WTC11 (cell line): ENCODE measurements at regions not wholly inside any gene's neighbourhood (a gene's known extent, or its start where the extent isn't known, plus 50 kb on each side); places are given as distances from the start of the nearest gene placed in this dataset.

Source experiments
- ATAC-seq: fragments of 200-7000 bp; cut with Tn5 transposase; 2 replicates; pipeline ENCODE4 v1.10.0; 2021; ENCODE audit warnings: mild to moderate bottlenecking, moderate library complexity
- CTCF ChIA-PET: fragments of 300-600 bp; sonication (Branson Sonifier 250); formaldehyde crosslinking; loops from one replicate; lab custom pipeline; 2021; ENCODE audit warnings: antibody characterized with exemption; lab: Charles Lee
- POLR2A ChIA-PET: fragments of 350-600 bp; sonication (Branson Sonifier 250); formaldehyde crosslinking; loops from one replicate; lab custom pipeline; 2021; ENCODE audit warnings: antibody characterized with exemption; lab: Charles Lee
- DNase-seq: peaks from one replicate; pipeline ENCODE4 v3.0.0; 2021; ENCODE audit warnings: low spot score
- H3K27ac Mint-ChIP-seq: 2 replicates; pipeline ENCODE4 v1.8.0; 2021; ENCODE audit warnings: mixed read lengths
- H3K27me3 Mint-ChIP-seq: 2 replicates; pipeline ENCODE4 v1.8.0; 2021; ENCODE audit warnings: low read depth, mild to moderate bottlenecking, moderate library complexity, mixed read lengths
- H3K36me3 Mint-ChIP-seq: 2 replicates; pipeline ENCODE4 v1.8.0; 2021; ENCODE audit warnings: mixed read lengths
- H3K4me1 Mint-ChIP-seq: 2 replicates; pipeline ENCODE4 v1.8.0; 2022; ENCODE audit warnings: mixed read lengths
- H3K4me3 Mint-ChIP-seq: 2 replicates; pipeline ENCODE4 v1.8.0; 2021; ENCODE audit warnings: mild to moderate bottlenecking, moderate library complexity, mixed read lengths
- H3K9me3 Mint-ChIP-seq: 2 replicates; pipeline ENCODE4 v1.8.0; 2021; ENCODE audit warnings: mixed read lengths
- CREM ChIP-seq: sonication (generic); formaldehyde crosslinking; IDR thresholded peaks from 2 replicates; pipeline ENCODE4 v1.8.1; 2022; ENCODE audit warnings: mild to moderate bottlenecking, missing genetic modification reagents, moderate library complexity
- FOXP4 ChIP-seq: sonication (generic); formaldehyde crosslinking; IDR thresholded peaks from 2 replicates; pipeline ENCODE4 v1.8.0; 2022; ENCODE audit warnings: mild to moderate bottlenecking, missing genetic modification reagents
- GRHL2 ChIP-seq: fragments of 250-450 bp; sonication (Bioruptor Pico); IDR thresholded peaks from 2 replicates; pipeline ENCODE4 v1.8.0; 2022; ENCODE audit warnings: mild to moderate bottlenecking, moderate library complexity; ENCODE audit not compliant: insufficient replicate concordance, severe bottlenecking
- MYBL2 ChIP-seq: sonication (generic); formaldehyde crosslinking; IDR thresholded peaks from 2 replicates; pipeline ENCODE4 v1.8.1; 2023; ENCODE audit warnings: mild to moderate bottlenecking, moderate library complexity, missing genetic modification reagents
- NFYB ChIP-seq: sonication (generic); formaldehyde crosslinking; conservative IDR thresholded peaks from 2 replicates; pipeline ENCODE4 v1.8.0; 2022; ENCODE audit warnings: low read depth, missing genetic modification reagents
- NR1H2 ChIP-seq: sonication (generic); formaldehyde crosslinking; IDR thresholded peaks from 2 replicates; pipeline ENCODE4 v1.9.0; 2021; ENCODE audit warnings: mild to moderate bottlenecking, moderate library complexity, missing genetic modification reagents
- NR3C1 ChIP-seq: sonication (generic); formaldehyde crosslinking; conservative IDR thresholded peaks from 2 replicates; pipeline ENCODE4 v1.8.1; 2023; ENCODE audit warnings: low read depth, mild to moderate bottlenecking, missing genetic modification reagents
- RORB ChIP-seq: fragments of 250-450 bp; sonication (Bioruptor Pico); IDR thresholded peaks from 2 replicates; pipeline ENCODE4 v1.9.0; 2021; ENCODE audit warnings: mild to moderate bottlenecking
- SMAD4 ChIP-seq: sonication (generic); formaldehyde crosslinking; IDR thresholded peaks from 2 replicates; pipeline ENCODE4 v1.8.0; 2022; ENCODE audit warnings: mild to moderate bottlenecking, missing genetic modification reagents
- STAT6 ChIP-seq: sonication (generic); formaldehyde crosslinking; conservative IDR thresholded peaks from 2 replicates; pipeline ENCODE4 v1.8.1; 2023; ENCODE audit warnings: mild to moderate bottlenecking, low read depth, missing genetic modification reagents, moderate library complexity
- USF1 ChIP-seq: sonication (generic); formaldehyde crosslinking; IDR thresholded peaks from 2 replicates; pipeline ENCODE4 v1.8.0; 2022; ENCODE audit warnings: mild to moderate bottlenecking, missing genetic modification reagents
- ZNF263 ChIP-seq: sonication (generic); formaldehyde crosslinking; IDR thresholded peaks from 2 replicates; pipeline ENCODE4 v1.8.1; 2022; ENCODE audit warnings: low read depth, mild to moderate bottlenecking, moderate library complexity, missing genetic modification reagents
- ZNF281 ChIP-seq: sonication (generic); formaldehyde crosslinking; IDR thresholded peaks from 2 replicates; pipeline ENCODE4 v1.8.0; 2023; ENCODE audit warnings: mild to moderate bottlenecking, missing genetic modification reagents
- ZNF532 ChIP-seq: fragments of 250-450 bp; sonication (Bioruptor Pico); IDR thresholded peaks from 2 replicates; pipeline ENCODE4 v1.9.0; 2021; ENCODE audit warnings: mild to moderate bottlenecking, borderline replicate concordance

GRCh38 chr5:161219816-161220215 is 326.7 kb downstream of the GABRB2 start:
- ATAC-seq (no peak), DNase-seq (no peak)
- CTCF ChIA-PET: no interaction called here
- no peak overlapping the region for H3K27ac Mint-ChIP-seq
- H3K27me3 Mint-ChIP-seq: no peaks in the 10 kb centered on the region
- H3K9me3 Mint-ChIP-seq: peaks cover 8% of the 10 kb centered on the region; the same call in 1 of the 2 replicates
- POLR2A ChIA-PET: no interaction called here
- no peaks in the 10 kb centered on the region for H3K36me3 Mint-ChIP-seq
- H3K4me1 Mint-ChIP-seq: no peaks in the 10 kb centered on the region
- no peak for TF ChIP-seq NFYB (CRISPR knock-in tag)
- TF ChIP-seq NR1H2 (CRISPR knock-in tag): no peak
- no peak for TF ChIP-seq ZNF532
- TF ChIP-seq MYBL2 (CRISPR knock-in tag): no peak
- no peak for TF ChIP-seq USF1 (CRISPR knock-in tag)
- TF ChIP-seq SMAD4 (CRISPR knock-in tag): no peak
- TF ChIP-seq ZNF281: no peak
- TF ChIP-seq GRHL2 (CRISPR knock-in tag): no peak
- TF ChIP-seq STAT6: no peak
- TF ChIP-seq ZNF263 (CRISPR knock-in tag): no peak
- no peak for TF ChIP-seq CREM (CRISPR knock-in tag)
- TF ChIP-seq RORB (CRISPR knock-in tag): no peak
- H3K4me3 Mint-ChIP-seq: no peak overlapping the region

- Mint-ChIP-seq H3K4me1 (no peaks in the 10 kb centered on the region), H3K27ac (no peak overlapping the region), H3K9me3 (peaks cover 8% of the 10 kb centered on the region), H3K4me3 (no peak overlapping the region), H3K27me3 (no peaks in the 10 kb centered on the region), H3K36me3 (no peaks in the 10 kb centered on the region)
- ChIA-PET POLR2A (no interaction called here), CTCF (no interaction called here)
- no peak for DNase-seq
- TF ChIP-seq NR3C1 (CRISPR knock-in tag): no peak
- TF ChIP-seq FOXP4 (CRISPR knock-in tag): no peak
- no peak for ATAC-seq
These were observed 329.6 kb downstream of the GABRB2 start for GRCh38 chr5:161216877-161217276.
